BLaER1 treated with 17β-estradiol and CSF1 and Interleukin-3, amounts not matched to agents 10 nM and 100 nM (cell line): ENCODE measurements at regions not wholly inside any gene's neighbourhood (a gene's known extent, or its start where the extent isn't known, plus 50 kb on each side); places are given as distances from the start of the nearest gene placed in this dataset.
"Not testable (repeated sequence)": the region's sequence is repeated elsewhere in the genome, so short reads cannot be mapped to it uniquely, and the experiment has no call there.

ENCODE experiments used
- H3K27ac ChIP-seq, 11 experiments: shearing (Covaris generic); formaldehyde crosslinking; 2 replicates each; pipeline ENCODE4 v1.8.1; 2022
- H3K27me3 ChIP-seq, 11 experiments: shearing (Covaris generic); formaldehyde crosslinking; 2 replicates each; pipeline ENCODE4 v1.8.1; 2022
- H3K36me3 ChIP-seq, 11 experiments: shearing (Covaris generic); formaldehyde crosslinking; 2 replicates each; pipeline ENCODE4 v1.8.1; 2022
- H3K4me1 ChIP-seq, 10 experiments: shearing (Covaris generic); formaldehyde crosslinking; 2 replicates each; pipeline ENCODE4 v1.8.1; 2022
- H3K4me2 ChIP-seq, 11 experiments: shearing (Covaris generic); formaldehyde crosslinking; 2 replicates each; pipeline ENCODE4 v1.8.1; 2022
- H3K4me3 ChIP-seq, 10 experiments: shearing (Covaris generic); formaldehyde crosslinking; 2 replicates each; pipeline ENCODE4 v1.8.1; 2022
- H3K9ac ChIP-seq, 11 experiments: shearing (Covaris generic); formaldehyde crosslinking; 2 replicates each; pipeline ENCODE4 v1.8.1; 2022
- H3K9me3 ChIP-seq, 11 experiments: shearing (Covaris generic); formaldehyde crosslinking; replicated peaks in 1 of 11; 2 replicates each; pipeline ENCODE4 v1.8.1; 2022
- H4K20me1 ChIP-seq, 11 experiments: shearing (Covaris generic); formaldehyde crosslinking; 2 replicates each; pipeline ENCODE4 v1.8.1; 2022
- Cebpa-rat ChIP-seq, 11 experiments: shearing (Covaris generic); IDR thresholded peaks; 2 replicates each; pipeline ENCODE4 v1.8.1; 2022

DNA sequence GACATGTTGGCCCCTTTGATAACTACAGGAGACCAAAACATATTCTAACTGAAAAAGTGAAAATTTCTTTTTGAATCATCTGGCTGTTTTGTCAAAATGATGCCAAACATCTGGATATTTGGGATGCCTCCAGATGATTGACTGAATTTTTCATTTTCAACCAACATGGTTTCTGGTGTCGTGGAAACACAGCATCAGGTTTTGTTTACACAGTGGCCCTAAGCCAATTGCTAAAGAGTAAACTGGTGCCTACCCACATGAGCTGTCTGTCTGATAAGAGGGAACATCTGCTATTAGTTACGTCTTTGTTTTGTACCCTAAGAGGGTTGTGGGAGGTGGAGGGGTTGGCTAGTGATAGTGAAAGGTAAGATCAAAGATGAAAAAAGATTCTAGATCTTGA lies 204.8 kb downstream of the KCNK2 start:
- Histone ChIP-seq H3K9me3 (no peaks in the 10 kb centered on the region), H3K4me1 (no peaks in the 10 kb centered on the region), H3K4me3 (no peak overlapping the region), H3K27me3 (no peaks in the 10 kb centered on the region), H3K9ac (no peak overlapping the region), H3K36me3 (no peaks in the 10 kb centered on the region), H3K4me2 (no peak overlapping the region), H3K27ac (no peak overlapping the region), H4K20me1 (no peaks in the 10 kb centered on the region)
- no peak for TF ChIP-seq Cebpa-rat (IDR thresholded peaks at IDR 0.05)

DNA sequence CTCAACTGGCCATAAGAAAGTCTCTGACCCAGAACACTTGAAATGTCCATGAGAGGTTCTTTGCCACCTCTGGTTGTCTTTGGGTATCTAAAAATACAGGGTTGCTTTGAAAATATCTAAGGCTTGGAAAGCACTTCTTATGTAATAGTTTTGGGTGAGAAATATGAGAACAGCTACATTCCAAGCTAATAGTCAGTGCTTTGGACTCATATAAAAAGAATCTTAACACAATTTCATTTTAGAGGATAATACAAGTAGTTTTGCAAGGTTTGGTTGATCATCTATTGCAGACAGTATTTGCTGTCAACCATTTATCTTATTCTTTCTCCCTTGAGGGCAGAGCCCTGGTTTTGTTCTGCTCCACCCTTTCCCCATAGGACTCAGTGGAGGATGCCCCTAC lies 207.5 kb downstream of the KCNK2 start:
- H3K4me3 ChIP-seq, result no peak overlapping the region
- H3K4me1 ChIP-seq, result peaks cover 0 to 7% (median 0%) of the 10 kb centered on the region in 10 experiments; a peak in 1 of 20 replicates
- H3K27me3 ChIP-seq, result no peaks in the 10 kb centered on the region
- H3K9ac ChIP-seq, result no peak overlapping the region
- H3K4me2 ChIP-seq, result no peak overlapping the region
- TF ChIP-seq Cebpa-rat (IDR thresholded peaks at IDR 0.05), result no peak
- no peaks in the 10 kb centered on the region for H4K20me1 ChIP-seq
- peaks cover 11 to 19% (median 13%) of the 10 kb centered on the region in 11 experiments for H3K9me3 ChIP-seq
- H3K27ac ChIP-seq, result no peak overlapping the region
- 0 out of 22 replicates have a peak, but pooled peaks cover 0 to 4% (median 0%) of the 10 kb centered on the region in 11 experiments for H3K36me3 ChIP-seq

DNA sequence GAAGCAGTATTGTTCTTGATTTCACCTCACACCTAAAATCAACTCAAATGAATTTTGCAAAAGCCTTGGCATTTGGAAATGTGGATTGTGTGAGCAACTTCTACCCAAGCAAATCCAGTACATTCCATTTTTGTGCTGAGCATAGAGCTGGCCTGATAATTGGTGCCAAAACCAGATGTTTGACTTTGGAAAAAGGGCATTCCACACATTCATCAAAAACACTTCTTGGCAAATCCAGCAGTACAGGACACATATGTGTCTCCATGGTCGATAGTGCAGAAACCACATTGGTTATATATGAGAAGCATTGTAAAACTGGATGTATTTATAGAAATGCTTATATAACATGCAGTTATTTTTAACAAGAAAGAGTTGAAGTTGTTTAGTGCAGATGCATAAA lies 210.4 kb downstream of the KCNK2 start:
- no peaks in the 10 kb centered on the region for H4K20me1 ChIP-seq
- H3K9me3 ChIP-seq, result peaks cover 12 to 32% (median 19%) of the 10 kb centered on the region in 11 experiments
- H3K27ac ChIP-seq, result no peak overlapping the region
- no peak for TF ChIP-seq Cebpa-rat (IDR thresholded peaks at IDR 0.05)
- H3K9ac ChIP-seq, result no peak overlapping the region
- 0 out of 22 replicates have a peak, but pooled peaks cover 0 to 4% (median 0%) of the 10 kb centered on the region in 11 experiments for H3K36me3 ChIP-seq
- no peak overlapping the region for H3K4me3 ChIP-seq
- H3K27me3 ChIP-seq, result no peaks in the 10 kb centered on the region
- peak overlapping the region in 1 of 11 experiments; percentile 14; a peak in 2 of 22 replicates for H3K4me2 ChIP-seq
- peaks cover 0 to 7% (median 0%) of the 10 kb centered on the region in 10 experiments; a peak in 1 of 20 replicates for H3K4me1 ChIP-seq

DNA sequence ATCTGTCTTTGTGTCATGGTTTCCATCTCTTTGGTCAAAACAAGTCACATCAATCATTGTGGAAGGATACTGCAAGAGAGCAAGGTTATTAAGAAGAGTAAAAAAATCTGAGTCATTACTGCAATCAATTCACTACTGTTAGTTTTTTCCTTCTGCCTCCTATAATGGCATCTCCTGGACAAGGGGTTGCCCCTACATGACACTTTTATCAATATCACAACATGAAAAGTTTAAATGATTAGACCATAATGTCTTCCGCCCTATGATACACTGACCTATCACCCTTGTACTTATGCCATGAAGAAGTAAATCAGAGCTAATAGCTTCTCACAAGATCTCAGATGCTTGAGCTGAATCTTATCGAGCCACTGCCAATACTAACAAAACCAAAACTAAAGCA lies 223.9 kb downstream of the KCNK2 start:
- Histone ChIP-seq H3K4me1 (peaks cover 0 to 5% (median 0%) of the 10 kb centered on the region in 10 experiments; a peak in 1 of 20 replicates), H3K9ac (no peak overlapping the region), H3K4me3 (no peak overlapping the region), H3K9me3 (no peaks in the 10 kb centered on the region), H3K27ac (no peak overlapping the region), H3K4me2 (no peak overlapping the region), H4K20me1 (no peaks in the 10 kb centered on the region), H3K36me3 (no peaks in the 10 kb centered on the region), H3K27me3 (no peaks in the 10 kb centered on the region)
- TF ChIP-seq Cebpa-rat (IDR thresholded peaks at IDR 0.05), result no peak

DNA sequence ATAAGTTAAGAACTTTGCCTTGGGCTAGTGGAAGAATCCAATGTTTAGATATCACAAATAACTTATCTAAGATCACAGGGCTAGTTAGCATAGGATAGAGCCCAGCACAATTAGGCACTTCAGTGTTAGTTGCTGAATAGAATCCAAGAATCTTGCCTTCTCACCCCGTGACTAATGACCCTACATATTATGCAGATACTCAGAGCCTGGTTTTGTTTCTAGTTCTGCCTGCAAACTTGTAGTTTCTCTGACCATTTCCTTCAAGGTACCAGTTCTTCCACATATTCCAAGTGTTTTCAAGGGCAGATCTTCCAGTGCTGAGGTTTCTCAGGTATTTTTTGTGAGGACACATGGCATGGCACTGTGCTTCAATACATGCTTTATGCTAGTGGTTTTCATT lies 239.3 kb downstream of the KCNK2 start:
- peaks cover 18 to 26% (median 23%) of the 10 kb centered on the region in 11 experiments for H3K9me3 ChIP-seq
- TF ChIP-seq Cebpa-rat (IDR thresholded peaks at IDR 0.05), result no peak
- H4K20me1 ChIP-seq, result no peaks in the 10 kb centered on the region
- H3K4me3 ChIP-seq, result no peak overlapping the region
- no peak overlapping the region for H3K9ac ChIP-seq
- H3K4me1 ChIP-seq, result no peaks in the 10 kb centered on the region
- H3K27ac ChIP-seq, result no peak overlapping the region
- no peaks in the 10 kb centered on the region for H3K36me3 ChIP-seq
- H3K27me3 ChIP-seq, result no peaks in the 10 kb centered on the region
- H3K4me2 ChIP-seq, result no peak overlapping the region

DNA sequence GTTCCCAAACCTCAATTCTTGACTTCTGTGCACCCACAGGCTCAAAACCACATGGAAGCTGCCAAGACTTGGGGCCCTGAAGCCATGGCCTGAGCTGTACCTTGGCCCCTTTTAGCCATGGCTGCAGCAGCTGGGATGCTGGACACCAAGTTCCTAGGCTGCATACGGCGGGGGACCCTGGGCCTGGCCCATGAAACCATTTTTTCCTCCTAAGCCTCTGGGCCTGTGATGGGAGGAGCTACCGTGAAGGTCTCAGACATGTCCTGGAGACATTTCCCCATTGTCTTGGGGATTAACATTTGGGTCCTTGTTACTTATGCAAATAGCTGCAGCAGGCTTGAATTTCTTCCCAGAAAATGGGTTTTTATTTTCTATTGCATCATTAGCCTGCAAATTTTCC lies 241.5 kb downstream of the KCNK2 start:
- not testable (repeated sequence) for H3K4me1 ChIP-seq, H3K27me3 ChIP-seq, H3K36me3 ChIP-seq, H3K27ac ChIP-seq, H3K4me3 ChIP-seq, H4K20me1 ChIP-seq, H3K4me2 ChIP-seq, H3K9ac ChIP-seq
- H3K9me3 ChIP-seq, result peaks cover 18 to 26% (median 23%) of the 10 kb centered on the region in 11 experiments

DNA sequence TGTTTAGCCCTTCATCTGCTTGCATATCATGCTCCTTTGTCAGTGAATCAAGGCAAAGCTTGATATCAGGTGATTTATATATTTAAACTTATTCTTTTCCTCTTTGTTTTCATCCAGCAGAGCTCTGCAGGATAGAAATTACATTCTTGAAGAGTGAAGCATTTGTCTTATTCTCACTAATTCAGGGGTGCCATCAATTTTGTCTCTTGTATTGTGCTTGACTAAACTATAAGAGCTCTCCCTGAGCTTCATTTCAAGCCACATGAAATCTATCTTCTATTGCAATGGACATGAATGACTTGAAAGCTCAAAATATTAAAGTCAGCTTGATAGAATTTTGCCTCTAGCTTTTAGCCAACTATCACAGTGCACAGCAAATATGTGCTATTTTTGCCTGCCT lies 236.7 kb upstream of the KCTD3 start:
- Histone ChIP-seq H3K4me1 (no peaks in the 10 kb centered on the region), H4K20me1 (no peaks in the 10 kb centered on the region), H3K9me3 (no peaks in the 10 kb centered on the region), H3K9ac (no peak overlapping the region), H3K36me3 (no peaks in the 10 kb centered on the region), H3K4me3 (no peak overlapping the region), H3K27me3 (no peaks in the 10 kb centered on the region), H3K27ac (no peak overlapping the region), H3K4me2 (no peak overlapping the region)
- no peak for TF ChIP-seq Cebpa-rat (IDR thresholded peaks at IDR 0.05)

DNA sequence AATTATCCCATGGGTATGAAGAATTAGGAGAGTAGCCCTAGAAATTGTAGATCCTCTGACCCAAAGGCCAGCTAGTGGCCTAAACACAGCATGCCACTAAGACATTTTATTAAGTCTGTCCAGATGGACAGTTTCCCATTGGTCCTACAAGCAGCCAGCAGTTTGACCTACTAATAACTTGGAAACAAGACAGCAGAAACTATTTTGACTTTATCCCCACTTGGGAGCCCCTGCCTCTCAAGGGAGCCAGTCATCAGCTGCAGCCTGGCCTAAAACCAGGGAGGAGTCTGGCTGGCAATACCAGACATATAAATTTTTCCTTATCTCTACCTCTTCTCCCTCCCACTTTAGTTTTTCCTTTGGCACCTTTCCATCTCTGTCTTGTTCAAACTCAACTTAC lies 222.6 kb upstream of the KCTD3 start:
- Histone ChIP-seq H3K4me2 (no peak overlapping the region), H3K9me3 (no peaks in the 10 kb centered on the region), H4K20me1 (no peaks in the 10 kb centered on the region), H3K4me1 (no peaks in the 10 kb centered on the region), H3K9ac (no peak overlapping the region), H3K36me3 (no peaks in the 10 kb centered on the region), H3K4me3 (no peak overlapping the region), H3K27me3 (no peaks in the 10 kb centered on the region), H3K27ac (no peak overlapping the region)
- TF ChIP-seq Cebpa-rat (IDR thresholded peaks at IDR 0.05), result no peak

DNA sequence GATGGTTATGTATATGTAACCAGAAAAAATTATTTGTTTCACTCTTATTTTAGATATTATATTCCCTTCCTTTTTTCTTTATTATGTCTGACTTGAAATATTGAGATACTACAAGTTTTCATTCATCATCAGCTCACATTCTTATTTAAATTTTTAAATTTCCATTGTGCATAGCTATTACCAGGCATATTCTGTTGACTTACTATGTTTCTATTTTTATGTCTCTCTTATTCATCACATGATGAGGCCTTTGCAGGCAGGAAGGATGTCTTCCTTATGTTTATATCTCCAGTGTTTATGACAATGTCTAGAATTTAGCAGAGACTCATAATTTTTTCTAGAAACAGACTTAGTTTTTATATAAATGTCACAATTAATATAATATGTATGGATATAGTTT lies 221.9 kb upstream of the KCTD3 start:
- Histone ChIP-seq H3K4me1 (no peaks in the 10 kb centered on the region), H3K27ac (no peak overlapping the region), H3K4me2 (no peak overlapping the region), H3K36me3 (no peaks in the 10 kb centered on the region), H3K4me3 (no peak overlapping the region), H3K27me3 (no peaks in the 10 kb centered on the region), H3K9me3 (no peaks in the 10 kb centered on the region), H3K9ac (no peak overlapping the region), H4K20me1 (no peaks in the 10 kb centered on the region)
- TF ChIP-seq Cebpa-rat (IDR thresholded peaks at IDR 0.05), result no peak

DNA sequence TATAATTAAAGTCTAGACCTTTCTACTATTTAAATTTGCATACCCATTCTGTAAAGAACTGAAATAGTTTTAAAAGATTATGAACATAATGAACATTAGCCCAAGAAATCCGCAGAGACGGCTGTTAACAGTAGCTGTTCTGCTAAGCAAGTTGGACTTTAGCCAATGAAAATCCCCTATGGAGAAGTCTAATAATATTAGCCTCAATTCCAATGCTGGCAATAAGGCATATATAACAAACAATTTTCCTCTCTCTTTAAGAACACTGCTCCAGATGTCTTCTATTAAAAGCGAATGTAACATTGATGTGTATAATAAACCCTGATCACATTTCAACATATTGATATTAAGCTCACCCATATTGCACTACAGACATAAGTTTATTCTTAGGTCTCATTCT lies 221.3 kb upstream of the KCTD3 start:
- Histone ChIP-seq H4K20me1 (no peaks in the 10 kb centered on the region), H3K4me2 (no peak overlapping the region), H3K36me3 (no peaks in the 10 kb centered on the region), H3K27ac (no peak overlapping the region), H3K9me3 (no peaks in the 10 kb centered on the region), H3K9ac (no peak overlapping the region), H3K27me3 (no peaks in the 10 kb centered on the region), H3K4me1 (no peaks in the 10 kb centered on the region), H3K4me3 (no peak overlapping the region)
- no peak for TF ChIP-seq Cebpa-rat (IDR thresholded peaks at IDR 0.05)
